ENCODE measurements at regions not wholly inside any gene's neighbourhood (a gene's known extent, or its start where the extent isn't known, plus 50 kb on each side); places are given as distances from the start of the nearest gene placed in this dataset.
"Not testable (repeated sequence)": the region's sequence is repeated elsewhere in the genome, so short reads cannot be mapped to it uniquely, and the experiment has no call there.

- DNase-seq, result no peak
Observed at GRCh38 chr15:93932164-93932776, 299.1 kb upstream of the MCTP2 start.

GRCh38 chr15:93929375-93930094 lies 301.8 kb upstream of the MCTP2 start:
- DNase-seq, result no peak

GRCh38 chr15:93920204-93920603 lies 311.2 kb upstream of the MCTP2 start:
- DNase-seq, result no peak

GRCh38 chr15:93918801-93919200 lies 312.6 kb upstream of the MCTP2 start:
- not testable (repeated sequence) for DNase-seq

- no peak for DNase-seq
Observed at GRCh38 chr15:93917181-93917580, 314.2 kb upstream of the MCTP2 start.

GRCh38 chr15:93913871-93914270 lies 317.5 kb upstream of the MCTP2 start:
- DNase-seq, result no peak

- DNase-seq, result no peak
Observed at GRCh38 chr15:93913310-93913709, 318.1 kb upstream of the MCTP2 start.

- DNase-seq, result no peak
Observed at GRCh38 chr15:93900476-93901400, 330.6 kb upstream of the MCTP2 start.

- DNase-seq, result no peak
Observed at GRCh38 chr15:93899817-93900216, 331.5 kb upstream of the MCTP2 start.

- DNase-seq, result no peak
Observed at GRCh38 chr15:93897377-93897776, 334.0 kb upstream of the MCTP2 start.

- DNase-seq, result no peak
Observed at GRCh38 chr15:93895976-93896770, 335.2 kb upstream of the MCTP2 start.

GRCh38 chr15:93894438-93895036 lies 336.8 kb upstream of the MCTP2 start:
- no peak for DNase-seq

GRCh38 chr15:93887151-93887550 lies 344.2 kb upstream of the MCTP2 start:
- DNase-seq, result no peak

GRCh38 chr15:93882779-93883178 lies 348.6 kb upstream of the MCTP2 start:
- no peak for DNase-seq

- no peak for DNase-seq
Observed at GRCh38 chr15:93882141-93882540, 349.2 kb upstream of the MCTP2 start.

GRCh38 chr15:93881310-93881709 lies 350.1 kb upstream of the MCTP2 start:
- DNase-seq, result no peak

- DNase-seq, result no peak
Observed at GRCh38 chr15:93880358-93880757, 351.0 kb upstream of the MCTP2 start.

- no peak for DNase-seq
Observed at GRCh38 chr15:93870583-93870982, 360.8 kb upstream of the MCTP2 start.

GRCh38 chr15:93866948-93867347 lies 364.4 kb upstream of the MCTP2 start:
- no peak for DNase-seq

GRCh38 chr15:93866476-93866875 lies 364.9 kb upstream of the MCTP2 start:
- no peak for DNase-seq

- DNase-seq, result no peak
Observed at GRCh38 chr15:93865586-93865985, 365.8 kb upstream of the MCTP2 start.

GRCh38 chr15:93862791-93863190 lies 368.6 kb upstream of the MCTP2 start:
- DNase-seq, result no peak
